Pancreas (tissue), 10 donors: ENCODE measurements at regions not wholly inside any gene's neighbourhood (a gene's known extent, or its start where the extent isn't known, plus 50 kb on each side); places are given as distances from the start of the nearest gene placed in this dataset.
A peak's percentile ranks its signal among the peaks of the same experiment; 100 is the strongest.

Source experiments
- ATAC-seq, 4 donors: fragments of 200-7000 bp; cut with Tn5 transposase; one replicate each; pipeline versions ENCODE4 v1.8.0 to v1.9.1; 2020; ENCODE audit warnings: mild to moderate bottlenecking in 4 of 4, moderate library complexity in 4 of 4
- DNase-seq, 6 donors: peaks; one replicate each; pipeline ENCODE4 v3.0.0-alpha.2; 2020
- FAIRE-seq: peaks from 2 replicates; lab custom pipeline; 2012; peaks lifted over from hg19 to GRCh38; lab: Jason Lieb, UNC
- H3K27ac ChIP-seq, 4 donors: fragments of 200-600 bp; sonication (generic); 1 replicate in 3 of 4; 2 replicates in 1 of 4; pipeline versions ENCODE4 v1.5.0 to v1.8.0; 2020
- H3K27me3 ChIP-seq, 4 donors: fragments of 200-600 bp; one replicate each; pipeline ENCODE4 v1.8.0; 2021
- H3K36me3 ChIP-seq, 3 donors: fragments of 200-600 bp; sonication (generic) in 1 of 3; one replicate each; pipeline versions ENCODE4 v1.5.0 to v1.8.0; 2020 to 2021
- H3K4me1 ChIP-seq, 3 donors: fragments of 200-600 bp; one replicate each; pipeline ENCODE4 v1.8.0; 2021
- H3K4me3 ChIP-seq, 4 donors: fragments of 200-600 bp; sonication (generic) in 2 of 4; one replicate each; pipeline versions ENCODE4 v1.5.0 to v1.8.0; 2020 to 2021
- H3K9me3 ChIP-seq, 4 donors: fragments of 200-600 bp; one replicate each; pipeline ENCODE4 v1.8.0; 2021
- CTCF ChIP-seq, 4 donors: fragments of 200-600 bp; sonication (generic) in 3 of 4; IDR thresholded peaks; one replicate each; pipeline versions ENCODE4 v1.5.0 to v1.8.0; 2021; ENCODE audit warnings: antibody characterized with exemption in 4 of 4
- WGBS, 2 donors: extraction: QIAGEN DNeasy Blood & Tissue Kit; methylation state at CpG; one replicate each; pipeline ENCODE4 v1.1.7; 2013; 5-methylcytosine and 5-hydroxymethylcytosine counted together
- intact Hi-C, 3 donors: fragments of 100-400 bp; cut with DNase I; formaldehyde crosslinking; loops; one replicate each; pipeline versions ENCODE4 v1.11.1 to v1.14.2; 2022
- donor health status: healthy with polysubstance abuse.
- donor health status: DM: no; HTN: no; CAD: no; lungs with moderate emphysema.
- donor health status: DM: no; HTN: no; CAD: no.
- donor health status: control.
- donor health status: control.
- donor health status: Bipolar disorder and iron deficiency.
- donor health status: DM: yes; HTN: yes; CAD: no.
- donor health status: DM: no; HTN: no; CAD: no.
- donor health status: DM: no; HTN: no; CAD: no.
- donor health status: DM: yes; HTN: yes; CAD: no.

GRCh38 chr18:9025091-9025838 lies 77.2 kb upstream of the NDUFV2 start:
- intact Hi-C loops = no loop called here
- Histone ChIP-seq H3K4me1 (no peaks in the 10 kb centered on the region), H3K27ac (no peak overlapping the region), H3K4me3 (no peak overlapping the region), H3K36me3 (no peaks in the 10 kb centered on the region), H3K27me3 (no peaks in the 10 kb centered on the region), H3K9me3 (no peaks in the 10 kb centered on the region)
- DNase-seq (no peak), ATAC-seq (peak in 2 of 4 donors; percentile 15 to 20), FAIRE-seq (no peak)
- TF ChIP-seq CTCF (IDR thresholded peaks at IDR 0.05) = no peak
- 39 to 41% methylated on average over 4 of the region's 4 CpGs for WGBS, 2 donors

GRCh38 chr18:9029131-9029530 lies 73.4 kb upstream of the NDUFV2 start:
- H3K4me3 ChIP-seq = no peak overlapping the region
- no peak for FAIRE-seq
- no peak for ATAC-seq
- no peaks in the 10 kb centered on the region for H3K36me3 ChIP-seq
- intact Hi-C loops = no loop called here
- no peaks in the 10 kb centered on the region for H3K27me3 ChIP-seq
- DNase-seq = no peak
- no peak for TF ChIP-seq CTCF (IDR thresholded peaks at IDR 0.05)
- no peaks in the 10 kb centered on the region for H3K4me1 ChIP-seq
- H3K27ac ChIP-seq = no peak overlapping the region
- WGBS, 2 donors = 90 to 91% methylated on average over 2 of the region's 2 CpGs
- H3K9me3 ChIP-seq = no peaks in the 10 kb centered on the region

GRCh38 chr18:9032519-9032918 lies 70.0 kb upstream of the NDUFV2 start:
- H3K4me1 ChIP-seq = no peaks in the 10 kb centered on the region
- H3K27me3 ChIP-seq = no peaks in the 10 kb centered on the region
- H3K9me3 ChIP-seq = no peaks in the 10 kb centered on the region
- no peak overlapping the region for H3K27ac ChIP-seq
- intact Hi-C loops = no loop called here
- FAIRE-seq (no peak), ATAC-seq (no peak), DNase-seq (no peak)
- no peak for TF ChIP-seq CTCF (IDR thresholded peaks at IDR 0.05)
- H3K36me3 ChIP-seq = no peaks in the 10 kb centered on the region
- 68 to 77% methylated on average over 7 of the region's 7 CpGs for WGBS, 2 donors
- no peak overlapping the region for H3K4me3 ChIP-seq

GRCh38 chr18:9038277-9038871 lies 64.1 kb upstream of the NDUFV2 start:
- 83 to 86% methylated on average over 7 of the region's 7 CpGs for WGBS, 2 donors

More at GRCh38 chr18:9038277-9038871, 64.1 kb upstream of the NDUFV2 start:
- Histone ChIP-seq H3K27me3 (no peaks in the 10 kb centered on the region), H3K9me3 (no peaks in the 10 kb centered on the region), H3K36me3 (no peaks in the 10 kb centered on the region), H3K4me1 (no peaks in the 10 kb centered on the region), H3K4me3 (no peak overlapping the region), H3K27ac (no peak overlapping the region)
- no peak for TF ChIP-seq CTCF (IDR thresholded peaks at IDR 0.05)
- DNase-seq = no peak
- intact Hi-C loops = no loop called here
- no peak for ATAC-seq
- no peak for FAIRE-seq
